ENCODE measurements at regions not wholly inside any gene's neighbourhood (a gene's known extent, or its start where the extent isn't known, plus 50 kb on each side); places are given as distances from the start of the nearest gene placed in this dataset.
"Not testable (repeated sequence)": the region's sequence is repeated elsewhere in the genome, so short reads cannot be mapped to it uniquely, and the experiment has no call there.

GRCh38 chr12:17695495-17695894 lies 394.5 kb downstream of the RERGL start:
- no peak for DNase-seq (ENCODE audit: low spot score)

- no peak for DNase-seq (ENCODE audit: low spot score)
Observed at GRCh38 chr12:17691369-17691768, 398.6 kb downstream of the RERGL start.

- no peak for DNase-seq (ENCODE audit: low spot score)
Observed at GRCh38 chr12:17680220-17680619, 409.8 kb downstream of the RERGL start.

- DNase-seq (ENCODE audit: low spot score), result no peak
Observed at GRCh38 chr12:17666641-17667324, 423.2 kb downstream of the RERGL start.

GRCh38 chr12:17665839-17666238 lies 424.2 kb downstream of the RERGL start:
- no peak for DNase-seq (ENCODE audit: low spot score)

GRCh38 chr12:17661250-17661649 lies 428.7 kb downstream of the RERGL start:
- DNase-seq (ENCODE audit: low spot score), result no peak

GRCh38 chr12:17652436-17652835 lies 437.6 kb downstream of the RERGL start:
- DNase-seq (ENCODE audit: low spot score), result no peak

- DNase-seq (ENCODE audit: low spot score), result no peak
Observed at GRCh38 chr12:17642340-17642650, 447.7 kb downstream of the RERGL start.

GRCh38 chr12:17640615-17641014 lies 449.4 kb downstream of the RERGL start:
- no peak for DNase-seq (ENCODE audit: low spot score)

- no peak for DNase-seq (ENCODE audit: low spot score)
Observed at GRCh38 chr12:17618831-17619230, 471.2 kb downstream of the RERGL start.

- no peak for DNase-seq (ENCODE audit: low spot score)
Observed at GRCh38 chr12:17609701-17610100, 480.3 kb downstream of the RERGL start.

- DNase-seq (ENCODE audit: low spot score), result no peak
Observed at GRCh38 chr12:17609153-17609552, 480.8 kb downstream of the RERGL start.

GRCh38 chr12:17595111-17595510 lies 494.9 kb downstream of the RERGL start:
- no peak for DNase-seq (ENCODE audit: low spot score)

GRCh38 chr12:17593715-17594406 lies 496.1 kb downstream of the RERGL start:
- no peak for DNase-seq (ENCODE audit: low spot score)

GRCh38 chr12:17592472-17592871 lies 497.5 kb downstream of the RERGL start:
- no peak for DNase-seq (ENCODE audit: low spot score)

- no peak for DNase-seq (ENCODE audit: low spot score)
Observed at GRCh38 chr12:17591005-17591681, 498.9 kb downstream of the RERGL start.

GRCh38 chr12:17588968-17589367 lies 501.0 kb downstream of the RERGL start:
- no peak for DNase-seq (ENCODE audit: low spot score)

GRCh38 chr12:17579205-17580026 lies 510.6 kb downstream of the RERGL start:
- DNase-seq (ENCODE audit: low spot score), result no peak

- no peak for DNase-seq (ENCODE audit: low spot score)
Observed at GRCh38 chr12:17577405-17577804, 512.6 kb downstream of the RERGL start.

- DNase-seq (ENCODE audit: low spot score), result no peak
Observed at GRCh38 chr12:17572250-17572649, 517.7 kb downstream of the RERGL start.

- no peak for DNase-seq (ENCODE audit: low spot score)
Observed at GRCh38 chr12:17571047-17571446, 518.9 kb downstream of the RERGL start.

- not testable (repeated sequence) for DNase-seq (ENCODE audit: low spot score)
Observed at GRCh38 chr12:17564630-17565029, 525.4 kb downstream of the RERGL start.

Data from mesenteric fat pad (tissue), 1 donor.